Stimulated activated CD8-positive, alpha-beta memory T cell treated with anti-CD3 and anti-CD28 coated beads, Interleukin-7, amount 100 ng/mL, for 1 hour (primary cell): ENCODE measurements at regions not wholly inside any gene's neighbourhood (a gene's known extent, or its start where the extent isn't known, plus 50 kb on each side); places are given as distances from the start of the nearest gene placed in this dataset.

ENCODE experiments used
- DNase-seq, 2 donors: peaks; one replicate each; pipeline ENCODE4 v3.0.0-alpha.2; 2020; ENCODE audit warnings: low read depth in 2 of 2

GRCh38 chr13:83943530-83944279, 61.4 kb upstream of the SLITRK1 start:
- no peak for DNase-seq

- no peak for DNase-seq
Observed at GRCh38 chr13:83941701-83942335, 59.5 kb upstream of the SLITRK1 start.

GRCh38 chr13:83940742-83941141, 58.5 kb upstream of the SLITRK1 start:
- no peak for DNase-seq

- DNase-seq, result no peak
Observed at GRCh38 chr13:83937579-83937978, 55.3 kb upstream of the SLITRK1 start.

- no peak for DNase-seq
Observed at GRCh38 chr13:83935566-83935965, 53.3 kb upstream of the SLITRK1 start.
